ENCODE measurements at regions not wholly inside any gene's neighbourhood (a gene's known extent, or its start where the extent isn't known, plus 50 kb on each side); places are given as distances from the start of the nearest gene placed in this dataset.

DNA sequence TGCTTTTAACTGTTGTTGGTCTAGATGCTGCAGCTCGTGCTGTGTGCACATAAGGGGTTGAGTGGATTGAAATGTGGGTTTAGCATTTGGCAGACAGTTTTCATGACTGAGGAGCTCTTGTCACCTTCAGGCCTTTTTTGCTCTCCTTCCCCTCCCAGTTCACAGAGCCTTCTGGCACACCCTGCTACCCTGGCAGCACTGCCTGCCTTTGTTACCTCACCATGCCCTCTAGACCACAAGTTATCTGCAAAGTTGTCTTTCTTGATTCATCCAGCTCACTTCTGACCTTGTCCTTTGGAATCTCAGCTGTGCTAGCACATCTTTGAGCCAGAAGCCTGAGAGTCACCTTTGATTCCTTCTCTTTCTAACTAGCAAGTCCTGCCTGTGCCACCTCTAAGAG, 348.9 kb upstream of the ZFP64 start:
- TF ChIP-seq, protein P1, sequence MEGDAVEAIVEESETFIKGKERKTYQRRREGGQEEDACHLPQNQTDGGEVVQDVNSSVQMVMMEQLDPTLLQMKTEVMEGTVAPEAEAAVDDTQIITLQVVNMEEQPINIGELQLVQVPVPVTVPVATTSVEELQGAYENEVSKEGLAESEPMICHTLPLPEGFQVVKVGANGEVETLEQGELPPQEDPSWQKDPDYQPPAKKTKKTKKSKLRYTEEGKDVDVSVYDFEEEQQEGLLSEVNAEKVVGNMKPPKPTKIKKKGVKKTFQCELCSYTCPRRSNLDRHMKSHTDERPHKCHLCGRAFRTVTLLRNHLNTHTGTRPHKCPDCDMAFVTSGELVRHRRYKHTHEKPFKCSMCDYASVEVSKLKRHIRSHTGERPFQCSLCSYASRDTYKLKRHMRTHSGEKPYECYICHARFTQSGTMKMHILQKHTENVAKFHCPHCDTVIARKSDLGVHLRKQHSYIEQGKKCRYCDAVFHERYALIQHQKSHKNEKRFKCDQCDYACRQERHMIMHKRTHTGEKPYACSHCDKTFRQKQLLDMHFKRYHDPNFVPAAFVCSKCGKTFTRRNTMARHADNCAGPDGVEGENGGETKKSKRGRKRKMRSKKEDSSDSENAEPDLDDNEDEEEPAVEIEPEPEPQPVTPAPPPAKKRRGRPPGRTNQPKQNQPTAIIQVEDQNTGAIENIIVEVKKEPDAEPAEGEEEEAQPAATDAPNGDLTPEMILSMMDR (IDR thresholded peaks at IDR 0.05) = no peak
- no peak for TF ChIP-seq POLR2A (IDR thresholded peaks at IDR 0.05)
- DNase-seq = no peak
- Histone ChIP-seq H3K27ac (no peak overlapping the region), H3K27me3 (no peaks in the 10 kb centered on the region), H3K4me3 (replicated peaks in 1 of 3) (no peak overlapping the region), H3K36me3 (no peaks in the 10 kb centered on the region), H3K9me3 (no peaks in the 10 kb centered on the region), H3K4me1 (no peaks in the 10 kb centered on the region)
- intact Hi-C loops (cut with DNase I) = no loop called here
- WGBS, 2 donors = 21 to 44% methylated on average over 1 of the region's 1 CpG

DNA sequence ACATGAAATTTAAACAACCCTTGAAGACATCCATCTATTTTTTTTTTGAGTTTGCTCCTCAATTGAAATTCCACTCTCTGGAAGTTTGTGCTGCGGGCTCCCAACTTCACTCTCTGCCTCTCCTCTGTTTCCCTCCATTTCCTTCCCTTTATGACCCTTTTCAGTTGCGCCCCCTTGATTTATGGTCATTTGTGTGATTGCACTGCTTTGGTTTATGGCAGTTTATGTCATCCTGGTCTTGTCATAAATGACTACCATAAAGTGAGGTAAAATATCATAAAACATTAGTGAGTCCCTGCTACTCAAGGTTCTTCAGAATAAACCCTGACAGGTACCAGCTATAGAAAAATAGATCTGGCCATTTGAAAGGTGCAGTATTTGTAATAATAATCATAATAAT, 348.3 kb upstream of the ZFP64 start:
- TF ChIP-seq, protein P1 (IDR thresholded peaks at IDR 0.05) = no peak
- 72 to 83% methylated on average over 2 of the region's 2 CpGs for WGBS, 2 donors
- H3K27ac ChIP-seq = no peak overlapping the region
- no peaks in the 10 kb centered on the region for H3K4me1 ChIP-seq
- H3K27me3 ChIP-seq = no peaks in the 10 kb centered on the region
- H3K36me3 ChIP-seq = no peaks in the 10 kb centered on the region
- DNase-seq = no peak
- intact Hi-C loops (cut with DNase I) = no loop called here
- no peaks in the 10 kb centered on the region for H3K9me3 ChIP-seq
- H3K4me3 ChIP-seq (replicated peaks in 1 of 3) = no peak overlapping the region

DNA sequence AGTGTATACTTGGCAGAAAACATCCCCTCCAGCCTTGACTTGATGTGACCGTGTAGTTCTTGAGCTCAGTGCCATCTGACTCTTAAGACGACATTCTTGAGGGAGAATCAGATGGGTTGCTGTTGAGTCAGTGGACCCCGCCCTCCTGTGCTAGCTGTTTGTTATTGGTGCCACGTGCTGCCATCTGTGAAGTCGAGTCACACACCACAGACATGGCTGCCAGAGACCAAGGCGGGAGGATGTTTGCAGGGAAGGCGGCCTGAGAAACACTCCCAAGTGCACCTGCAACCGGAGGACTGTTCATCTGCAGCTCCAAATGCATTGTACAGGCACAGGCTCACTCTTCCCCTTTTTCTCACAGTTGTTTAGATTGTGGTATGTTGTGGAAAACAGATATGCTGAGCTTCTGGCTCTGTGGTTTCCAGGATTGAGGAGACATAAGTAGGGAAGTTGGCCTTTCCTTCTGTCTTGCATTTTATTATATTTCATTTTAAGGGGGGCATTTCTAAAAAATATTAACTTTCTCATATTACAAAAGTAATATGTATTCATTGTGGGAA, 345.3 kb upstream of the ZFP64 start:
- Histone ChIP-seq H3K27me3 (no peaks in the 10 kb centered on the region), H3K9me3 (no peaks in the 10 kb centered on the region), H3K4me3 (replicated peaks in 1 of 3) (no peak overlapping the region), H3K4me1 (no peaks in the 10 kb centered on the region), H3K27ac (no peak overlapping the region), H3K36me3 (no peaks in the 10 kb centered on the region)
- no peak for DNase-seq
- TF ChIP-seq POLR2A (IDR thresholded peaks at IDR 0.05) = no peak
- TF ChIP-seq, protein P1 (IDR thresholded peaks at IDR 0.05) = no peak
- 71 to 73% methylated on average over 5 to 8 of the region's 8 CpGs for WGBS, 2 donors
- intact Hi-C loops (cut with DNase I) = no loop called here

DNA sequence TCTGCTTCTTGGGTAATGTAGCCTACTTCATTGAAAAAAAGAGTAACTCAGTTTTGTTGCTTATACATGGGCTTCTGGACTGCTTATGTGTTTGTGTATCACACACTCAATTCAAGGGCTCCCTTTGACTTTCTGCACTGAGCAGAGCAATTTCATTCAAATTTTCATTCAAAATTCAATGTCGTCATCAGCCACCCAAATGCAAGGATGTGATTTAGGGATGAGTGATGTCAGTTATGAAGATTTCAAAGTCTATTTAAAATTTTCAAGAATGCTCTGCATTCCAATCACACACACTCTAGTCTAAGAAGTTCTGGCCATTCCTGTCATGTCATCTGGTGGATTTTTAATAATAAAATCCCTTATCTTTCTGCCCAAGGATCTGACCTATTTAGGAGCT, 344.5 kb upstream of the ZFP64 start:
- intact Hi-C loops (cut with DNase I) = no loop called here
- no peak overlapping the region for H3K27ac ChIP-seq
- 91 to 94% methylated on average over 1 of the region's 1 CpG for WGBS, 2 donors
- no peak for DNase-seq
- no peaks in the 10 kb centered on the region for H3K4me1 ChIP-seq
- TF ChIP-seq, protein P1 (IDR thresholded peaks at IDR 0.05) = no peak
- TF ChIP-seq POLR2A (IDR thresholded peaks at IDR 0.05) = no peak
- H3K9me3 ChIP-seq = no peaks in the 10 kb centered on the region
- no peaks in the 10 kb centered on the region for H3K27me3 ChIP-seq
- no peak overlapping the region for H3K4me3 ChIP-seq (replicated peaks in 1 of 3)
- H3K36me3 ChIP-seq = no peaks in the 10 kb centered on the region

DNA sequence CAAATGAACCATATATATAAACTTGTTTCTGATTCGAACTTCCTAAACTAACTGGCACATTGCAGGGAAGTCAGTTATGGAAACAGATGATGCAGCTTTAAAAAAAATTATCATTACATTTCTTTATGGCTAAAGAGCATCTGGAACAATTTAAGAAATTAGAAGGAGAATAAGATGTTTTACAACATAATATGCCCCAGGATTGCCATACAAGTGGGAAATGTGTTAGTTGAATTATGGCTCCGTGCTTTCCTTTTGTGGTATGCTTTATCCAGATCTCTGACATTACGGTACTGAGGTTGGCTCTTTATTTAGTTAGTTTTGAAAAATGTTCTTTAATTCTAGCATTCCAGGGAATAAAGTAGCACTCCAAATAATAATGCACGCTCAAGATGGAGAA, 343.0 kb upstream of the ZFP64 start:
- H3K27me3 ChIP-seq = no peaks in the 10 kb centered on the region
- no peaks in the 10 kb centered on the region for H3K4me1 ChIP-seq
- DNase-seq = no peak
- 83 to 85% methylated on average over 4 of the region's 4 CpGs for WGBS, 2 donors
- no peak overlapping the region for H3K4me3 ChIP-seq (replicated peaks in 1 of 3)
- H3K9me3 ChIP-seq = no peaks in the 10 kb centered on the region
- no peak for TF ChIP-seq POLR2A (IDR thresholded peaks at IDR 0.05)
- TF ChIP-seq, protein P1 (IDR thresholded peaks at IDR 0.05) = no peak
- no peak overlapping the region for H3K27ac ChIP-seq
- intact Hi-C loops (cut with DNase I) = no loop called here
- no peaks in the 10 kb centered on the region for H3K36me3 ChIP-seq
